ENCODE measurements at regions not wholly inside any gene's neighbourhood (a gene's known extent, or its start where the extent isn't known, plus 50 kb on each side); places are given as distances from the start of the nearest gene placed in this dataset.
"Not testable (repeated sequence)": the region's sequence is repeated elsewhere in the genome, so short reads cannot be mapped to it uniquely, and the experiment has no call there.

GRCh38 chr21:23579573-23579972 is 2027.7 kb downstream of the MRPL39 start:
- H3K27ac Mint-ChIP-seq, result no peak overlapping the region
- H3K4me1 Mint-ChIP-seq, result no peaks in the 10 kb centered on the region
- H3K4me1 ChIP-seq (ENCODE audit: control insufficient read depth, insufficient read depth, low read length), result no peaks in the 10 kb centered on the region
- H3K27me3 ChIP-seq (ENCODE audit: control insufficient read depth, insufficient read depth, low read length), result no peaks in the 10 kb centered on the region
- peaks cover 3 to 4% of the 10 kb centered on the region in 2 donors for H3K9me3 Mint-ChIP-seq
- ATAC-seq (no peak), DNase-seq (no peak)
- H3K4me3 Mint-ChIP-seq, result no peak overlapping the region
- intact Hi-C loops (cut with micrococcal nuclease), result no loop called here
- H3K4me3 ChIP-seq (ENCODE audit: low read length), result no peak overlapping the region
- H3K9me3 ChIP-seq (ENCODE audit: control insufficient read depth, insufficient read depth, low read length), result no peaks in the 10 kb centered on the region
- no peaks in the 10 kb centered on the region for H3K36me3 ChIP-seq (ENCODE audit: control insufficient read depth, insufficient read depth, low read length)
- H3K36me3 Mint-ChIP-seq, result no peaks in the 10 kb centered on the region
- no peaks in the 10 kb centered on the region for H3K27me3 Mint-ChIP-seq (ENCODE audit: low read depth in 2 of 2)
- H3K27ac ChIP-seq (ENCODE audit: low read length), result no peak overlapping the region
- TF ChIP-seq CTCF (IDR thresholded peaks at IDR 0.05), result no peak

GRCh38 chr21:23578027-23578426 is 2029.3 kb downstream of the MRPL39 start:
- H3K36me3 ChIP-seq (ENCODE audit: control insufficient read depth, insufficient read depth, low read length), result no peaks in the 10 kb centered on the region
- no peaks in the 10 kb centered on the region for H3K4me1 ChIP-seq (ENCODE audit: control insufficient read depth, insufficient read depth, low read length)
- Mint-ChIP-seq H3K9me3 (peaks cover 4% of the 10 kb centered on the region in 2 donors), H3K36me3 (no peaks in the 10 kb centered on the region), H3K27ac (no peak overlapping the region), H3K27me3 (ENCODE audit: low read depth in 2 of 2) (no peaks in the 10 kb centered on the region), H3K4me3 (no peak overlapping the region), H3K4me1 (no peaks in the 10 kb centered on the region)
- no peak overlapping the region for H3K4me3 ChIP-seq (ENCODE audit: low read length)
- no CpG with 5 or more reads among the region's 1 CpG for WGBS (ENCODE audit: insufficient coverage)
- no peak for ATAC-seq
- intact Hi-C loops (cut with micrococcal nuclease), result no loop called here
- no peaks in the 10 kb centered on the region for H3K27me3 ChIP-seq (ENCODE audit: control insufficient read depth, insufficient read depth, low read length)
- TF ChIP-seq CTCF (IDR thresholded peaks at IDR 0.05), result no peak
- no peak for DNase-seq
- no peak overlapping the region for H3K27ac ChIP-seq (ENCODE audit: low read length)
- no peaks in the 10 kb centered on the region for H3K9me3 ChIP-seq (ENCODE audit: control insufficient read depth, insufficient read depth, low read length)

- H3K27me3 Mint-ChIP-seq (ENCODE audit: low read depth in 2 of 2), result no peaks in the 10 kb centered on the region
- WGBS (ENCODE audit: insufficient coverage), result 80% methylated on average over 7 of the region's 9 CpGs
Measured at GRCh38 chr21:23574932-23575331, 2032.3 kb downstream of the MRPL39 start.

GRCh38 chr21:23548924-23549323 is 2058.4 kb downstream of the MRPL39 start:
- H3K4me3 ChIP-seq (ENCODE audit: low read length); H3K4me1 ChIP-seq (ENCODE audit: control insufficient read depth, insufficient read depth, low read length); ATAC-seq; H3K27ac Mint-ChIP-seq; intact Hi-C loops (cut with micrococcal nuclease); H3K27ac ChIP-seq (ENCODE audit: low read length); H3K4me1 Mint-ChIP-seq; H3K27me3 Mint-ChIP-seq (ENCODE audit: low read depth in 2 of 2); H3K27me3 ChIP-seq (ENCODE audit: control insufficient read depth, insufficient read depth, low read length); H3K9me3 ChIP-seq (ENCODE audit: control insufficient read depth, insufficient read depth, low read length); H3K36me3 ChIP-seq (ENCODE audit: control insufficient read depth, insufficient read depth, low read length); DNase-seq; H3K36me3 Mint-ChIP-seq; H3K4me3 Mint-ChIP-seq: not testable (repeated sequence)
- WGBS (ENCODE audit: insufficient coverage), result 78% methylated on average over 5 of the region's 5 CpGs
- peaks cover 9 to 11% of the 10 kb centered on the region in 2 donors for H3K9me3 Mint-ChIP-seq

More at GRCh38 chr21:23574932-23575331, 2032.3 kb downstream of the MRPL39 start:
- ATAC-seq (no peak), DNase-seq (no peak)
- Histone ChIP-seq H3K27ac (ENCODE audit: low read length) (no peak overlapping the region), H3K4me1 (ENCODE audit: control insufficient read depth, insufficient read depth, low read length) (no peaks in the 10 kb centered on the region), H3K27me3 (ENCODE audit: control insufficient read depth, insufficient read depth, low read length) (no peaks in the 10 kb centered on the region), H3K9me3 (ENCODE audit: control insufficient read depth, insufficient read depth, low read length) (no peaks in the 10 kb centered on the region), H3K4me3 (ENCODE audit: low read length) (no peak overlapping the region), H3K36me3 (ENCODE audit: control insufficient read depth, insufficient read depth, low read length) (no peaks in the 10 kb centered on the region)
- Mint-ChIP-seq H3K36me3 (no peaks in the 10 kb centered on the region), H3K4me1 (no peaks in the 10 kb centered on the region), H3K4me3 (no peak overlapping the region), H3K9me3 (peaks cover 2 to 4% of the 10 kb centered on the region in 2 donors), H3K27ac (no peak overlapping the region)
- no peak for TF ChIP-seq CTCF (IDR thresholded peaks at IDR 0.05)
- intact Hi-C loops (cut with micrococcal nuclease), result no loop called here

All from natural killer cell (primary cell).